ENCODE measurements at regions not wholly inside any gene's neighbourhood (a gene's known extent, or its start where the extent isn't known, plus 50 kb on each side); places are given as distances from the start of the nearest gene placed in this dataset.

GRCh38 chr20:16216227-16216913, 356.9 kb downstream of the KIF16B start:
- no peak for TF ChIP-seq CTCF (IDR thresholded peaks at IDR 0.05)
- TF ChIP-seq POLR2A (IDR thresholded peaks at IDR 0.05), result no peak

Data from gastroesophageal sphincter (tissue), 3 donors.